NCI-H748 (cell line): ENCODE measurements at regions not wholly inside any gene's neighbourhood (a gene's known extent, or its start where the extent isn't known, plus 50 kb on each side); places are given as distances from the start of the nearest gene placed in this dataset.

Source experiments
- DNase-seq: peaks from one replicate; lab custom pipeline; 2025; ENCODE audit not compliant: unreplicated experiment; lab: John Stamatoyannopoulos, UW

- DNase-seq, result peak; percentile 19
These were observed 631.5 kb upstream of the NECTIN3 start for GRCh38 chr3:110440066-110440653.

- no peak for DNase-seq
These were observed 617.5 kb upstream of the NECTIN3 start for GRCh38 chr3:110454066-110454465.

GRCh38 chr3:110456001-110456400 is 615.6 kb upstream of the NECTIN3 start:
- DNase-seq, result no peak

- DNase-seq, result no peak
These were observed 615.0 kb upstream of the NECTIN3 start for GRCh38 chr3:110456438-110457138.

- no peak for DNase-seq
These were observed 614.1 kb upstream of the NECTIN3 start for GRCh38 chr3:110457508-110457907.

- peak; percentile 1 for DNase-seq
These were observed 612.6 kb upstream of the NECTIN3 start for GRCh38 chr3:110459021-110459420.

GRCh38 chr3:110470310-110470709 is 601.3 kb upstream of the NECTIN3 start:
- peak; percentile 72 for DNase-seq

- no peak for DNase-seq
These were observed 598.2 kb upstream of the NECTIN3 start for GRCh38 chr3:110473405-110473804.

GRCh38 chr3:110474397-110474796 is 597.2 kb upstream of the NECTIN3 start:
- DNase-seq, result no peak

GRCh38 chr3:110478377-110479054 is 593.1 kb upstream of the NECTIN3 start:
- no peak for DNase-seq

- no peak for DNase-seq
These were observed 591.9 kb upstream of the NECTIN3 start for GRCh38 chr3:110479731-110480130.

GRCh38 chr3:110485389-110485788 is 586.2 kb upstream of the NECTIN3 start:
- DNase-seq, result no peak

GRCh38 chr3:110487840-110488239 is 583.8 kb upstream of the NECTIN3 start:
- no peak for DNase-seq

GRCh38 chr3:110491413-110491812 is 580.2 kb upstream of the NECTIN3 start:
- no peak for DNase-seq

GRCh38 chr3:110492876-110493275 is 578.7 kb upstream of the NECTIN3 start:
- DNase-seq, result no peak

GRCh38 chr3:110493438-110494092 is 578.1 kb upstream of the NECTIN3 start:
- no peak for DNase-seq

- no peak for DNase-seq
These were observed 577.5 kb upstream of the NECTIN3 start for GRCh38 chr3:110494093-110494490.

- DNase-seq, result no peak
These were observed 576.9 kb upstream of the NECTIN3 start for GRCh38 chr3:110494728-110495127.

- no peak for DNase-seq
These were observed 576.3 kb upstream of the NECTIN3 start for GRCh38 chr3:110495201-110495927.

- DNase-seq, result no peak
These were observed 567.2 kb upstream of the NECTIN3 start for GRCh38 chr3:110504401-110504800.

GRCh38 chr3:110504901-110505300 is 566.7 kb upstream of the NECTIN3 start:
- no peak for DNase-seq
